ENCODE measurements at regions not wholly inside any gene's neighbourhood (a gene's known extent, or its start where the extent isn't known, plus 50 kb on each side); places are given as distances from the start of the nearest gene placed in this dataset.

DNA sequence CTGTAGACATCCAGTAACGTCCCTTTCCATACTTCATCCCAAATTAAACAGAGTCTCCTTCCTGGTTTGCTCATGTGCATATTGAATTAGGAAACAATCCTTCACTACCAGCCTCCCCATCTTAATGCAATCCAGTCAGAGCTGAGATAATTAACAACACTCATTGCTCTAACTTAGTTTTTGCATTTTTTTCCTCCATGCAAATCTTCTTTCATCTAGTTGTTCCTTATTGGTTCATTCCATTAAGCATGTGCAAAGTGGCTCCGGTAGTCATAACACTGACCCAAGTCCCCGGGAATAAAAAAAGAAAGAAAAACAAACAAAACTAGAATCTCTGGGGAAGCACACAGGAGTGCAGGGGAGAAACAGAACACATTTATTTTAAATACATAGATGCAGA lies 1176.1 kb downstream of the GATA3 start:
- ATAC-seq (ENCODE audit: low read depth) (no peak), DNase-seq (ENCODE audit: low spot score) (no peak)
- H3K4me1 ChIP-seq (ENCODE audit: insufficient read depth, poor library complexity, severe bottlenecking) = peaks cover 10% of the 10 kb centered on the region
- H3K4me3 ChIP-seq (ENCODE audit: severe bottlenecking) = no peak overlapping the region
- H3K9me3 ChIP-seq (ENCODE audit: severe bottlenecking) = no peaks in the 10 kb centered on the region
- TF ChIP-seq, protein P1, sequence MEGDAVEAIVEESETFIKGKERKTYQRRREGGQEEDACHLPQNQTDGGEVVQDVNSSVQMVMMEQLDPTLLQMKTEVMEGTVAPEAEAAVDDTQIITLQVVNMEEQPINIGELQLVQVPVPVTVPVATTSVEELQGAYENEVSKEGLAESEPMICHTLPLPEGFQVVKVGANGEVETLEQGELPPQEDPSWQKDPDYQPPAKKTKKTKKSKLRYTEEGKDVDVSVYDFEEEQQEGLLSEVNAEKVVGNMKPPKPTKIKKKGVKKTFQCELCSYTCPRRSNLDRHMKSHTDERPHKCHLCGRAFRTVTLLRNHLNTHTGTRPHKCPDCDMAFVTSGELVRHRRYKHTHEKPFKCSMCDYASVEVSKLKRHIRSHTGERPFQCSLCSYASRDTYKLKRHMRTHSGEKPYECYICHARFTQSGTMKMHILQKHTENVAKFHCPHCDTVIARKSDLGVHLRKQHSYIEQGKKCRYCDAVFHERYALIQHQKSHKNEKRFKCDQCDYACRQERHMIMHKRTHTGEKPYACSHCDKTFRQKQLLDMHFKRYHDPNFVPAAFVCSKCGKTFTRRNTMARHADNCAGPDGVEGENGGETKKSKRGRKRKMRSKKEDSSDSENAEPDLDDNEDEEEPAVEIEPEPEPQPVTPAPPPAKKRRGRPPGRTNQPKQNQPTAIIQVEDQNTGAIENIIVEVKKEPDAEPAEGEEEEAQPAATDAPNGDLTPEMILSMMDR (IDR thresholded peaks at IDR 0.05; ENCODE audit: poor library complexity, severe bottlenecking) = no peak
- no peaks in the 10 kb centered on the region for H3K27me3 ChIP-seq (ENCODE audit: insufficient read depth, poor library complexity, severe bottlenecking)
- no peaks in the 10 kb centered on the region for H3K36me3 ChIP-seq (ENCODE audit: low read depth)
- no peak overlapping the region for H3K27ac ChIP-seq (ENCODE audit: poor library complexity, severe bottlenecking)

DNA sequence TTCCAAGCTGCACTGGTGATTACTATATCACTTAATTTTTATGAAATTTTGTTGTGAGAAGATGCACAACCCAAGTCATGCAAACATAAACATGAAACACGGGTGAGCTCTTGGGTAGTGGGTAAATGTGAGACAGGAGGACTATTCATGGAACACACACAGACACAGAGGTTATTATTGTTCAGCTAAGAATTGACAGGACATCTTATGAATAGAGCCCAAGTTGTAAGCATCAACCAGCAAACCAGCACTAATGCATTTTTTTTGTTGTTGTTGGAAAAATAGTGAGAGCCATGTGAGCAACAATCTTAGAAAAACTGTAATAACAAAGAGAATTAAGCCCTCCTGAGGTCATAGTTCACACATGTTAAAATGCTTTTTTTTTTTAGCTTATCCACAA lies 1179.7 kb downstream of the GATA3 start:
- TF ChIP-seq, protein P1 (IDR thresholded peaks at IDR 0.05; ENCODE audit: poor library complexity, severe bottlenecking) = no peak
- Histone ChIP-seq H3K4me1 (ENCODE audit: insufficient read depth, poor library complexity, severe bottlenecking) (no peaks in the 10 kb centered on the region), H3K27ac (ENCODE audit: poor library complexity, severe bottlenecking) (no peak overlapping the region), H3K27me3 (ENCODE audit: insufficient read depth, poor library complexity, severe bottlenecking) (no peaks in the 10 kb centered on the region), H3K9me3 (ENCODE audit: severe bottlenecking) (no peaks in the 10 kb centered on the region), H3K4me3 (ENCODE audit: severe bottlenecking) (no peak overlapping the region), H3K36me3 (ENCODE audit: low read depth) (no peaks in the 10 kb centered on the region)
- no peak for DNase-seq (ENCODE audit: low spot score)
- ATAC-seq (ENCODE audit: low read depth) = no peak

DNA sequence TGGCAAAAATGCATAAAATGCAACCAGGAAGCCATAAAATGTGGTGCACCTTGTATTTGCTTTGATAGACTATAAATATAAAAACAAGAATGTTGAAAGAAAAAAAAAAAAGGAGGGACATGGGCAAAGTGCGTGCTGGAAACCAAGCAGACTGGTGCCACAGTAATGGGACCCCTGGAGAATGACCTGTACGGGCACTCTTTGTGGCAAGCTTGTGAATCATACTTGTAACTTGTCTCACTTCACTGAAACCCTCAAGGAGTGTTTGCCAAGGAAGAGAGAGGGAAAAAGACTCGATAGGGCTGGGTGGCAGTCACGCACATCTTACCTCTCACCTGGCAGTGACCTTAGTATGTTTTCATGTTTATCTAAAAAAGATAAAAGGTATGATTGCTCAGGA lies 1183.6 kb downstream of the GATA3 start:
- H3K36me3 ChIP-seq (ENCODE audit: low read depth) = no peaks in the 10 kb centered on the region
- no peak for DNase-seq (ENCODE audit: low spot score)
- no peaks in the 10 kb centered on the region for H3K4me1 ChIP-seq (ENCODE audit: insufficient read depth, poor library complexity, severe bottlenecking)
- H3K4me3 ChIP-seq (ENCODE audit: severe bottlenecking) = no peak overlapping the region
- no peaks in the 10 kb centered on the region for H3K27me3 ChIP-seq (ENCODE audit: insufficient read depth, poor library complexity, severe bottlenecking)
- TF ChIP-seq, protein P1 (IDR thresholded peaks at IDR 0.05; ENCODE audit: poor library complexity, severe bottlenecking) = no peak
- H3K27ac ChIP-seq (ENCODE audit: poor library complexity, severe bottlenecking) = no peak overlapping the region
- H3K9me3 ChIP-seq (ENCODE audit: severe bottlenecking) = no peaks in the 10 kb centered on the region
- no peak for ATAC-seq (ENCODE audit: low read depth)

DNA sequence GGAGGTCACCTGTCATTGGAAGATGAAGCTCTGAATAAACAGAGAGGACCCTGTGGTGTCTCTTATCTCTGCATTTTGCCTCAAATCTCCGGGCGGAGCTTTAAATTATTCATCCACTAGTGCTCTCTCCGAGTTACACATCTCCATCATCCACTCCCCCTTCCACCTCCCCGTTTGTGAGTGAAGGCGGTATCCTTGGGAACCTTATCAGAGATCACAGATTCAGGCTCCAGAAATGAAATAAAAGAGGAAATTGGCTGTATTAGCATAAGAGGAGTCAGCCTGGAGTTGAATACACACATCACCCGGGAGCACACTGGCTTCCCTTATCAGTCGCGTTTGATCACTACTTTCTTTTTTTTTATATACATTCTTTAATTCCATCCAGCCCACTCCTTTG lies 1184.8 kb downstream of the GATA3 start:
- Histone ChIP-seq H3K9me3 (ENCODE audit: severe bottlenecking) (no peaks in the 10 kb centered on the region), H3K4me3 (ENCODE audit: severe bottlenecking) (no peak overlapping the region), H3K36me3 (ENCODE audit: low read depth) (no peaks in the 10 kb centered on the region), H3K27me3 (ENCODE audit: insufficient read depth, poor library complexity, severe bottlenecking) (no peaks in the 10 kb centered on the region), H3K27ac (ENCODE audit: poor library complexity, severe bottlenecking) (no peak overlapping the region), H3K4me1 (ENCODE audit: insufficient read depth, poor library complexity, severe bottlenecking) (no peaks in the 10 kb centered on the region)
- TF ChIP-seq, protein P1 (IDR thresholded peaks at IDR 0.05; ENCODE audit: poor library complexity, severe bottlenecking) = no peak
- ATAC-seq (ENCODE audit: low read depth) = no peak
- no peak for DNase-seq (ENCODE audit: low spot score)

DNA sequence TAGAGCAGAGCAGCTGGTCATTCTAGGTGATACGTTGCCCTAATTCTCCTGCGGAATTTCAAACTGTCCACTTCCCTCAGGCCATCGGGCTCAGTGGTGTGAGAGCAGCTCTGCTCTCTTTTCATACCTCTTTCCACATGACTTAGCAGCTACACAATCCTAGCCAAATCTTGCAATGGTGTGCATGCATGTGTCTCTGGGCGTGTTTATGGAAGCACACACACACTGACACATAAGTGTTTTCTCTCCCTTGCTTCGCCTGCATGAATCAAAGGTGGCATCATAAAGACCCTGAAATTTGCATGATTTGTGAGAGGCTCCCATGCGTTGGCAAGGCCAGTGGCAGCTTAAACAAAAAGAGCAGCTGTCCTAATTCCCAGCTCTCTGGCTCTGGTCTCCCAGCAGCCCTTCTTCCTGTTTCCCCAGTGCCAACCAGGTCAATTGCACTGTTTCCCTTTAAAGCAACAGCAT lies 1189.5 kb downstream of the GATA3 start:
- Histone ChIP-seq H3K4me1 (ENCODE audit: insufficient read depth, poor library complexity, severe bottlenecking) (no peaks in the 10 kb centered on the region), H3K4me3 (ENCODE audit: severe bottlenecking) (no peak overlapping the region), H3K9me3 (ENCODE audit: severe bottlenecking) (no peaks in the 10 kb centered on the region), H3K27me3 (ENCODE audit: insufficient read depth, poor library complexity, severe bottlenecking) (no peaks in the 10 kb centered on the region), H3K27ac (ENCODE audit: poor library complexity, severe bottlenecking) (no peak overlapping the region), H3K36me3 (ENCODE audit: low read depth) (no peaks in the 10 kb centered on the region)
- ATAC-seq (ENCODE audit: low read depth) (no peak), DNase-seq (ENCODE audit: low spot score) (no peak)
- TF ChIP-seq, protein P1 (IDR thresholded peaks at IDR 0.05; ENCODE audit: poor library complexity, severe bottlenecking) = no peak

Data from RWPE2 (cell line).